ENCODE measurements at regions not wholly inside any gene's neighbourhood (a gene's known extent, or its start where the extent isn't known, plus 50 kb on each side); places are given as distances from the start of the nearest gene placed in this dataset.

GRCh38 chr7:118094044-118094443, 89.9 kb upstream of the LSM8 start:
- peaks cover 0 to 5% (median 0%) of the 10 kb centered on the region in 4 donors for H3K27me3 ChIP-seq (ENCODE audit: control insufficient read depth in 4 of 4, insufficient read depth in 4 of 4, low read length in 3 of 4)
- 86% methylated on average over 1 of the region's 1 CpG for WGBS

GRCh38 chr7:118104812-118105441, 79.0 kb upstream of the LSM8 start:
- Histone ChIP-seq H3K36me3 (ENCODE audit: control insufficient read depth in 4 of 4, insufficient read depth in 3 of 4, low read depth in 1 of 4, low read length in 3 of 4) (no peaks in the 10 kb centered on the region), H3K27me3 (ENCODE audit: control insufficient read depth in 4 of 4, insufficient read depth in 4 of 4, low read length in 3 of 4) (no peaks in the 10 kb centered on the region), H3K9ac (ENCODE audit: low read depth in 1 of 2, low read length in 2 of 2) (no peak overlapping the region), H3K4me1 (ENCODE audit: control insufficient read depth in 4 of 4, insufficient read depth in 4 of 4, low read length in 3 of 4) (no peaks in the 10 kb centered on the region), H3K4me3 (ENCODE audit: low read depth in 1 of 3, low read length in 3 of 3) (no peak overlapping the region), H3K27ac (ENCODE audit: low read depth in 1 of 2, low read length in 2 of 2) (no peak overlapping the region), H3K9me3 (ENCODE audit: control insufficient read depth in 4 of 4, low read length in 3 of 4) (no peaks in the 10 kb centered on the region)
- no peak for TF ChIP-seq SP1 (IDR thresholded peaks at IDR 0.05)
- TF ChIP-seq GABPA (IDR thresholded peaks at IDR 0.05 in 1 of 2, conservative IDR thresholded peaks at IDR 0.05 in 1 of 2), result no peak
- TF ChIP-seq MAX (IDR thresholded peaks at IDR 0.05), result no peak
- peak; percentile 83 to 86 for TF ChIP-seq RAD21 (IDR thresholded peaks at IDR 0.05)
- TF ChIP-seq CTCF (IDR thresholded peaks at IDR 0.05; ENCODE audit: low read depth, low read length, missing input control), result peak; percentile 51
- TF ChIP-seq YY1 (IDR thresholded peaks at IDR 0.05), result no peak
- 6% methylated on average over 2 of the region's 2 CpGs for WGBS
- no peak for DNase-seq (ENCODE audit: low spot score)

More at GRCh38 chr7:118094044-118094443, 89.9 kb upstream of the LSM8 start:
- Histone ChIP-seq H3K9ac (ENCODE audit: low read depth in 1 of 2, low read length in 2 of 2) (no peak overlapping the region), H3K4me1 (ENCODE audit: control insufficient read depth in 4 of 4, insufficient read depth in 4 of 4, low read length in 3 of 4) (no peaks in the 10 kb centered on the region), H3K36me3 (ENCODE audit: control insufficient read depth in 4 of 4, insufficient read depth in 3 of 4, low read depth in 1 of 4, low read length in 3 of 4) (no peaks in the 10 kb centered on the region), H3K4me3 (ENCODE audit: low read depth in 1 of 3, low read length in 3 of 3) (no peak overlapping the region), H3K27ac (ENCODE audit: low read depth in 1 of 2, low read length in 2 of 2) (no peak overlapping the region), H3K9me3 (ENCODE audit: control insufficient read depth in 4 of 4, low read length in 3 of 4) (no peaks in the 10 kb centered on the region)
- no peak for DNase-seq (ENCODE audit: low spot score)
- TF ChIP-seq REST (IDR thresholded peaks at IDR 0.05) (no peak), RAD21 (IDR thresholded peaks at IDR 0.05) (no peak), RXRA (IDR thresholded peaks at IDR 0.05) (no peak), YY1 (IDR thresholded peaks at IDR 0.05) (no peak), ZBTB33 (IDR thresholded peaks at IDR 0.05) (no peak), ATF3 (IDR thresholded peaks at IDR 0.05) (no peak)

All from liver (tissue), 8 donors.